GM21576 (cell line): ENCODE measurements at regions not wholly inside any gene's neighbourhood (a gene's known extent, or its start where the extent isn't known, plus 50 kb on each side); places are given as distances from the start of the nearest gene placed in this dataset.
"Not testable (repeated sequence)": the region's sequence is repeated elsewhere in the genome, so short reads cannot be mapped to it uniquely, and the experiment has no call there.

Source experiments
- ATAC-seq: cut with Tn5 transposase; IDR thresholded peaks from one replicate; pipeline ENCODE4 v1.9.1; 2021; ENCODE audit warnings: mild to moderate bottlenecking, moderate library complexity; ENCODE audit not compliant: unreplicated experiment

DNA sequence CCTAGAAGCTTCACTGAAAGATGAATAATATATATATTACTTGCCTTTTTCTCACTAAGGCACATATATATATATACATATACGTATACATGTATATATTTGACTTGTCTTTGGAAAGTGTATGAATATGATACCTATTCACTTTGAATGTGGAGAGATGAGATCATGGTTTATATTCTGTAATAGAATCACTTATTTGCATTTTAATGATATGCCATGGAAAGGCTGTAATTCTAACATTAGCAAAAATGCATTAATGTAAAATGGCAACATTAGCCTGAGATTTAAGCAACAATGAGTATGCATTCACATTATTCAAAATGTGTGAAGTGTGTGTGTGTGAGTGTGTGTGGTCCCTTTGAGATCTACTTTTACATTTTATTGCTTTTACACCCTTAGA, 54.5 kb upstream of the PRKD1 start:
- ATAC-seq, result no peak

DNA sequence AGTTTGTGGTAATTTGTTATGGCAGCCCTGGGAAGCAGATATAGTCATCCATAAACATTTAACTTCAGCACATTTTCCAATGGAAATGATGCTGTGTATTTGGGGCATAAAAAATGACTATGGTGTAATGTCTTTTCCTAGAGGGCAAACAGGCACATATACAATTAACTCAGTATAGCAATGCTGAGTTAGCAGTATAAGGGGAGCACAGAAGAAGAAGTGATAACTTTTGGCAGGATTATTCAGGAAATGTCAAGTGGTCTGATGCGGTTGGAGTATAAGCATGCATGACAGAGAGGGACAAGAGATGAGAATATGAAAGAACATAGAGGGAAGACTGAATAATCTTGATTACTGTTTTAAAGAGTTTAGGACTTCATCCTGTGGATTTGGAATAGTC, 55.3 kb upstream of the PRKD1 start:
- ATAC-seq, result no peak

DNA sequence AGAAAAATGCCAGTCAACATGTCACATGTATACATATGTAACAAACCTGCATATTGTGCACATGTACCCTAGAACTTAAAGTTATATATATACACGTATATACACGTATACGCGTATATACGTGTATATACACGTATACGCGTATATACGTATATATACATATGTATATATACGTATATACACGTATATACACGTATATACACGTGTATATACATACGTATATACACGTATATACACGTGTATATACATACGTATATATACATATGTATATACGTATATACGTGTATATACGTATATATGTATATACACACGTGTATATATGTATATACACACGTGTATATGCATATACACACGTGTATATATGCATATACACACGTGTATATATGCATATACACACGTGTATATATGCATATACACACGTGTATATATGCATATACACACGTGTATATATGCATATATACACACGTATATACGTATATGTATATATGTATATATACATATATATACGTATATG, 62.8 kb upstream of the PRKD1 start:
- ATAC-seq, result not testable (repeated sequence)

DNA sequence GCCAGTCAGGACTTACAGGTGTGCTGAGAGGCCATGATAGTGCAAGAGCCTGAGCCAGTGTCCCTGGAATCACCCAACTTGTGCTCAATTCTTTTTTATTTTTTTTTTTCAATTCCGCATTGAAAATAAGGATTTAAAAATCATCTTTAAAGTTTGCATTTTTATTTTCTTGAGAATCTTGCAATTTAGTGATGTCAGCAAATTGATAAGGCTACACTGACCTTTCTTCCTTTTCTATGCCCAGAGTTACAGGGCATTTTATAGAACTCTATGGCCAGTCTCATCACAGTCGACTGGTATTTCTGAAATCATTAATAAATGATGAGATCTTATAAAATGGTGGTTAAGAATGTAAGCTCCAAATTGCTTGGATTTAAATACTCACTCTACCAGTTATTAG, 63.3 kb upstream of the PRKD1 start:
- no peak for ATAC-seq

DNA sequence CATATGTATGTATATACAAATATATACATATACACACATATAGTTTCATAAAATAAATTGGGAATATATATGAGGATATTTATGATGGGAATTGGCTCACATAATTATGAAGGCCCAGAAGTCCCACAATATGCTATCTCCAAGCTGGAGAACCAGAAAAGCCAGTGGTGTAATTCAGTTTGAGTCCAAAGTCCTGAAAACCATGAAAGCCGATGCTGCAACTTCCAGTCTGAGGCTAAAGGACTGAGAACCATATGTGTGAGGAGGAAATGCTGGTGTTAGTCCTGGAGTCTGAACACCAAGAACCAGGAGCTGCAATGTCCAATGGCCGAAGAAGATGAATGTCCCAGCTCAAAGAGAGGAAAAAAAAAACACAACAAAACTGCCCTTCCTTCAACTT, 65.5 kb upstream of the PRKD1 start:
- ATAC-seq, result no peak

DNA sequence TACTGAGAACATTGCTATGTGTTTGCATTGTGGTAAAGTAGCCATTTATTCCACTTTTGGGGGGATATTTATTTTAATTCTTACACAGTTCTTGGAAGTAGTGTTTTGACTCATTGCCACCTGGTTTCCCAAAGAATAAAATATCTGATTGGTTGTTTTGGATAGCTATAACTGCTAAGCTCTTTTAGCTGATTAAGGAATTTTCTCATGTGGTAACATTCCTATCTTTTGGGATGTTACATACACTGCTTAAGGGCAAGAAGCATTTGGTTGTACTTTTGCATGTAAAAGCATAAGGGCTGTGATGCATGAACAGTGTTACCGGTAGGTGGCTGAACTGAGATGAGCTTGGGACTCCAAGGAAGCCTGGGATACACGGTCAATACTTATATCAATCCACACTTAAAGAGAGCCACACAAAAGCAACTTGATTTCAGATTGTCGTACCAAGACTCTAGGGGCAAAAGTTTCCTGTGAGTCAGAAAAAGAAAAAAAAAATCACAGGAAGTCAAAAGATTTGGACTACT, 71.4 kb upstream of the PRKD1 start:
- ATAC-seq, result no peak

DNA sequence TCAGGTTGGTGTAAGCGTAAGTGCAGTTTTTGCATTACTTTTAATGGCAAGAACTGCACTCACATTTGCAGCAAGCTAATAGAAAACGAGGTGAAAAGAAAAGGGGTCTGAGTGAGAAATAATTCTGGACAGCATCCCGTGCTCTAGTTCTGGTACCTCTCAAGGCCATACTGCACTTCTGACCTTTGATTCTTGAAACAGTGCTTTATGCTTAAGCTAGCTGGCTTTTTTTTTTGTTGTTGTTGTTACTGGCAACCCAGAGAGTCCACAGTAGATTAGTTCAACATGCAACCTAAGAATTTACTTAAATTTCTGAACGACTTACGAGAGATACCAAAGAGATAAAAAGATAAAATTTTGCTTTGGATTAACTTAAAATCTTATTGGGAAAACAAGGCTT, 75.2 kb upstream of the PRKD1 start:
- ATAC-seq, result no peak

DNA sequence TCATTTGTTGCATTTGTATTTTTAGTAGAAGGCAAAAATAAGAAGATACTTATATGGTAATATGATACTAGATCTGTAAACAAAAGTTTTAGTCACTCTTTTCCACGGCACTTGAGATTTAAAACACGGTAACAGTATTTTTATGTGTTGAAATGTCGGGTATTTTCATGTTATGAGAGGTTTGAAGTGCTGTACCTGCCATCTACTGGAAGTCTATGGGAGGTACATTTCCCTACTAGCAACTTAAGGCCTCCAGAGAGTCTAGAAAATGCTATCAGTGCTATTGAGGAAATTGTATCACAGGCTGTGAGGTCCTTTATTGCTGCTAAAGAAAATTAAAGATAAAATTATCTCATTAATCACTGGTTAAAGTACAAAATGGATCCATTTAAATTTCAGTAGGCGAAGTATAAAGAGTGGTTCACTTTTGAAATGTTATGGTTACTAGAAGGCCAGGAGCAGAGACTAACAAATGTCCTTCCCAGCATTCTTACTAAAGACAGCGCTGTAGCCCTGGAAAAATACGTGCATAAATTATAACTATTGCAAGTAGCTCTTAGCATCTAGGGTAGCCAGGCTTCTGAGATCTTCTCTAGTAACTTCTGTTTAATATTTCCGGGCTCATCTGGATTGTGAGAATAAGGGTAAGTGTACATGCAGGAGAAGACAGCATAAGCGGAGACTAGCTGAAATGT, 77.6 kb upstream of the PRKD1 start:
- no peak for ATAC-seq

DNA sequence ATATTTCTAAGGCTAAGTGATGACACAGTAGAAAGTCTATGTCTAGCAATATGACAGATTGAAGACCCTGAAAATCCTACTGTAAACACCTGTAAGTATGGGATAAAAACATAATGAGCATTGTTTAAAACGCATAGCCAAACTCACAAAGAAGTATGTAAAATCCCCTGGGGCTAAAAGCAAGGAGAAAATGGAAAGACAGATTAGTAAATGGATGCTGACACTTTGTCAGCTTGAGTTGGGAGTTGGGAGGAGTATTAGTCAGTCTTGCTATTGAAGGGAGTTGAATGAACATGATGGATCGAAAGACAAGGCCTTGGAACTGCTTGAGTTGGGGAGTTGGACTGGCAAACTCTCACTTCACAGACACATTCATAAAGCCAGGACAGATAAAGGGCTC, 79.0 kb upstream of the PRKD1 start:
- no peak for ATAC-seq

DNA sequence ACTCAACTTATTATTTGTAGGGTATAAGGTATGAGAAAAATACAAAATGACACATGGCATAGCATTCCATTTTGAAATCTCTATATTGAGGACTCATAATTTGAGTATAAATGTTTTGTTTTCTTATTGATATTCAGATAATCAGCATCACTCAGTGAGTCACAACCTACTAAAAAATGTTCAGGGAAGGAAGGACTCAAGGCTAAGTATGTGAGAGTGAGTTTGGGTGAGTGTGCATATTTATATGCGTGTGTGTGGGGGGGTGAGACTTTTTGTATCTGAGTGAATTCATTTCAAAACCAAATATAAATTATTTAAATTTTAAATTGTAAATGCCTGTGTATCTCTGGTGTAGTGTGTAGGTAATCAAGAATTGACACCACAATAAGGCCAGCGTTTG, 87.8 kb upstream of the PRKD1 start:
- no peak for ATAC-seq

DNA sequence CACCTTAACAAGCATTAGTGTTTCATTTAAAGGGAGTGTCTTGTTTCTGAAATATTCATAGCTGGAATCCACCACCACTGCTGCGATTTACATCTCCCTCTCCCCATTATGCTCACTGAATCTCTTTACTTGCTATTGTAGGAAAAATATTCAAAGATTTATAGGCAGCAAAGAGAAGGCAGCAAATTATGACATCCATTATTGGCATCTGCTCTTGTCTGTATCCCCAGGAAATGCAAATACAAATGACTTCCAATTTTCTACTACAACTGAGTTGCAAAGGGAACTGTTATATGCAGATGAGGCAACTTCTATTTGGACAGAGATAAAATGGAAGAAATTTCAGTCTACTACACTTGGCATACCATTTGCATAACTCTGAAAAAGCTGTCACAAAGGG, 88.4 kb upstream of the PRKD1 start:
- ATAC-seq, result no peak

DNA sequence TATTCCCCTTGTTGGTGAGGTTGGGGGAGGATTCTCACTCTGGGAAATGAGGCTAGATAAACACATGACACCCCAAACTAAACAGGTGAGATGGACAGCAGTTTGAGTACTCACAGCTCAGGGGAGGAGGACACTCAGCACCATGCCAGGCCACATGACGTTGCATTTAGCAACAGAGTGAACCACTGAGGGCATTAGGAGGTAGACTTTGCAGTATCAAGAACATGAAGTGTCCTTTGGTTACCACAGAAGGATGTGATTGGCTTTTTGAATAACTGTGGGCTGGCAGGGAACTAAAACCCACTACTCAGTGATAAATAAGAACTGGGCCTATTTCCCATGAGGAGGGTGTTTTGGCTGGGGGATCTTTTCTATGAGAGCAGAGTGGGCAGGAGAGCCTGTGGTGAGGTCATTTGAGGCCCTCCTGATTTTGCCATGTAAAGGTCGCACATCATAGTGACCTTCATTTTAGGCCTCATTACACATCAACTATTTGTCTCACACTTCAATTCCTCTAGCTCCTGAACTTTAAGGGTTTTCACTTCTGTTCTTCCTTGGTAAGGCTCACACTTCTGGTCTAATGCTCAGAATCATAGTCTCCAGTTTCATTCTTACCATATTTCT, 89.8 kb upstream of the PRKD1 start:
- no peak for ATAC-seq

DNA sequence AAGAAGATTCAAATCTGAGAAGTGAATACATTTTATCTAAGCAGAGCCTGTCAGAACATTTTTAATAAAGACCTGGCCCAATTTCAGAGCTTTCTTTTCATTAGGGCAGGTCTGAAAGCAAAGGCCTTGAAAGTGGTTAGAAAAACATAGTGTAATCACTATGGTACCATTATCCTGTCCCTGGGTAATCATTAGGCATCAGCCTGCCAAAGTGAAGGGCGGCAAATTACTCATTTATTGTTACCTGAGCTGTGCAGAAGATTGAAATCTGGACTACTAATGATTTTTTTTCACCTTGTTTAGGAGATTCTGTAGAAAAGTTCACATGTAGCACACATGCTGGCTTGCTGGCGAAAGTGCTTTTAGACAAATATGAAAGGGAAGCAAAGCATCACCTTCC, 92.6 kb upstream of the PRKD1 start:
- no peak for ATAC-seq

DNA sequence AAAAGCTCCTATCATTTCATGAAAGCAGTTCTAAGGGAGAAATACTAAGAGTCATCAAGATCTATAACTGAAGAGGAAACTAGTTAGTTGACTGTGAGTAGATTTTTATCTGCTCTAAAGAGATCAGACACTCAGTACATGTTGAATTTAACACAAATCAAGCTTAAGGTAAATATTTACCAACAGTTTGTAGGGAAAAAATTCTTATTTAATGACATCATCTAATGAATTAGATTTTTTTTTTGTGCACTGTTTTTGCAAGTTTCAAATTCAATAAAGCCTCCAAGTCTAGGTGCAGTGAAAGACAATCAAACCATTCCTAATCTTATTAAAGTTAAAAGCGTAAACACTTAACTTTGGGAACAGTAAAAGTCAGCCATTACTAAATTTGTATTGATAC, 93.0 kb upstream of the PRKD1 start:
- no peak for ATAC-seq

DNA sequence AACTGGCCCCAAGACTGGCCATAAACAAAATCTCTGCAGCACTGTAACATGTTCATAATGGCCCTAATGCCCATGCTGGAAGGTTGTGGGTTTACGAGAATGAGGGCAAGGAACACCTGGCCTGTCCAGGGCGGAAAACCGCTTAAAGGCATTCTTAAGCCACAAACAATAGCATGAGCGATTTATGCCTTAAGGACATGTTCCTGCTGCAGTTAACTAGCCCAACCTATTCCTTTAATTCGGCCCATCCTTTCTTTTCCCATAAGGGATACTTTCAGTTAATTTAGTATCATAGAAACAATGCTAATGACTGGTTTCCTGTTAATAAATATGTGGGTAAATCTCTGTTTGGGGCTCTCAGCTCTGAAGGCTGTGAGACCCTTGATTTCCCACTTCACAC, 95.7 kb upstream of the PRKD1 start:
- ATAC-seq, result not testable (repeated sequence)

DNA sequence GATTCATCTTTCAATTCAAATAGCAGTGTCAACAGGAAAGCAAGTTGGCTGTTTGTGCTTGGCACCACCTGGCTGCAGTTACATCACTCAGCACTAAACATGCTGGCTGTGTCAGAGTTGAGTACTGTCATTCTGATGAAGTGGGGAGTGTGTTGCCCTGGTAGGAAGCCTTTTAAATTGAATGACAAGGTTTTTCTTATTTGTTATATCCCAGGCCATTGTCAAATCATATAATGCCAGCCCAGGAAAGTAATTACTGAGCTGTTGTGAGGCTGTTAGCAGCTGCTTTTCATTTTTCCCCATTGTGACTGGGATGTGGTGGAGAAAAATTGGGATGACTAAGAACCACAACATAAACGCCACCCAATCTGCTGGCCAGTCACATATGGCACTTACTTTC, 106.5 kb upstream of the PRKD1 start:
- ATAC-seq, result no peak

DNA sequence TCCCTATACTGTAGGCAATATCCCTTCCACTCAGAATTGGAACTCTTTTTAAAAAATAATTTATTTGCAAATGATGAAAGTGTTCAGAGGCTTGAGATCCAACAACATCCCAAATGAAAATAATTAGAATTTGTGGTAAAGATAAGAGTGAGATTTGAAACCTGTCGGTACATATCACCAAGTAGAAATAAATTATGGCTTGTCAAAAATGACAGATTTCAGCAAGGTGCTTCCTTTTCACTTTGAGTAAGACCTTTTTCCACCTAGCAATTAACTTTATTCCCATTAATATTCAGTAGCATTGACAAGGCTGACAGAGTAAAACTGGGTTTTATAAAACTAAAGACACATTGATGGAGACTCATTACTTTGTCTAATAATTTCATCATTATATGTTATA, 107.7 kb upstream of the PRKD1 start:
- ATAC-seq, result no peak

DNA sequence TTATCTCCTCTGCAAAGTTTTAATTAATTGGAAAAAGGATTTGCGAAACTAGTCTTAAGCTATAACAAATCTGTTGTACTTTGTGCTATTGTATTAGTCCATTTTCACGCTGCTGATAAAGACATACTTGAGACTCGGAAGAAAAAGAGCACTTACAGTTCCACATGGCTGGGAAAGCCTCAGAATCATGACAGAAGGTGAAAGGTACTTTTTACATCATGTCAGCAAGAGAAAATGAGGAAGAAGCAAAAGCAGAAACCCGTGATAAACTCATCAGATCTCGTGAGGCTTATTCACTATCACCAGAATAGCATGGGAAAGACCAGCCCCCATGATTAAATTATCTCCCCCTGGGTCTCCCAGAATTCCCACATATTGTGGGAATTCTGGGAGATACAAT, 118.1 kb upstream of the PRKD1 start:
- no peak for ATAC-seq

DNA sequence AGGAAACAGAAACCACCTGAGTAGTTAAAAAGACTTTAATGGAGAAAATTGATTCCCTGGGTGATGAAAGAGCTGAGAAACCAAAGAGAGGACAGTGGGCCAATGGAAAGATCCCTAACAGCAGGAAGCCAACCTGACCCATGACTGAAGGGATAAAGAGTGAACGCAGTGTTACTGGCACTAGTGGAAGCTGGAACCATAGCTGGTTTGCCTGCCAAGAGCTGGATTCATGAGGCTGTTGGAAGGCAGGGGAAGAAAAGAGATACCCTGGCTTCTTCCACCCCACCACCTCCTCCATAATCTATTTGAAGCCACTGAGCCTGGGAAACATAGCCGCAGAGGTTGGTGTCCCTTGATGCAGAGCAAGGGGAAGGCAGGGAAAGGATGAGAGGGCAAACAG, 125.5 kb upstream of the PRKD1 start:
- ATAC-seq, result no peak

DNA sequence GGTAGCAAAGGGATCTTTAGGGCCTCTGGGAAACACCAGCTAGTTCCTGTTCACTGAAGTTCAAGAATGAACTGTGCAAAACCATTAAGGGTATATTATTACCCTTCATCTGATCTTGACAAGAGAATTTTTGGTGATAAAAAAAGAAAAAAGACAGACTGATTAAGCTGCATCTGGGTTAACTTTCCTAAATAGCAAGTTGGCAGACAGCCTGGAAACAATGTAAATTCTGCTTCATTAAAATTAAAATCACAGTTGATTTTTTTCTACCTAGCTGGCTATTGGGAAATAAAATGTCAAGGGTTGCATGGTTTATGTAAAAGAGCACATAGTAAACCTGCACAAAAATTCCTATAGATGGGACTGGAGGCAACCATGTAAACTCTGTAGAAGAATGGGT, 126.6 kb upstream of the PRKD1 start:
- no peak for ATAC-seq

DNA sequence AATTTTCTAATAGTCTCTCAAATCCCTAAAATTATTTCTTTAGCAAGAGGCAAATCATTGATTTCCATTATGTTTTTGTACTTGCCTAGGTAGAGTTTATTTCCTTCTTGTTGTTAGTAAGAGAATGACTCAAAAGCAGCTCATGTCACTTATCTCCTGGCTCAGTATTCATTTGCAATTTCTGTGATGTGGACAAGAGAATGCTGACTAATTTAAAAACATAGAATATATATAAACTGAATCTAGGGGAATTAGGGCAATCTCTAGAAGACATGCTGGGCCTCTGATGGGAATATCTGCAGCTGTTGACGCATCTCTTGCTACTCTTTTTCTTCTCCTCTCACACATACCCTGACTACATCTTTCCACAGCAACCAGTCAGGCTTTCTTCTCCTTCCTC, 130.8 kb upstream of the PRKD1 start:
- no peak for ATAC-seq

DNA sequence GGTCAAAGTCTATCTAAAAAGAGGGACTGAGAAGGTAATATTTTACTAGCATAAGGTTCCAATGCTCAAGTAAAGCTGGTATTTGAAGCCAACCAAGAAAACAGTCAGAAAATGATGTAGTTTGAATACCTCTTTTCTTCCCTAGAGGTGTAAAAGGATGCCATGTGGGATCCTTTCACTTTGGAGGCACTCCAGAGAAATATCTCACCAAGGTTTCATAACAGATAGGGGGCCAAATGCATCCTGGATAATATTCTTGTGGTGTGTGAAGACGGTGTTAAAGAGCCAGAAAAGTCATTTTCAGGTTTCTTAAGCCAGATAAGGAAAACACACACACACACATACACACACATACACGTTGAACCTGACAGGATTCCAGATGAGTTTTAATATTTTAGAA, 136.1 kb upstream of the PRKD1 start:
- no peak for ATAC-seq

DNA sequence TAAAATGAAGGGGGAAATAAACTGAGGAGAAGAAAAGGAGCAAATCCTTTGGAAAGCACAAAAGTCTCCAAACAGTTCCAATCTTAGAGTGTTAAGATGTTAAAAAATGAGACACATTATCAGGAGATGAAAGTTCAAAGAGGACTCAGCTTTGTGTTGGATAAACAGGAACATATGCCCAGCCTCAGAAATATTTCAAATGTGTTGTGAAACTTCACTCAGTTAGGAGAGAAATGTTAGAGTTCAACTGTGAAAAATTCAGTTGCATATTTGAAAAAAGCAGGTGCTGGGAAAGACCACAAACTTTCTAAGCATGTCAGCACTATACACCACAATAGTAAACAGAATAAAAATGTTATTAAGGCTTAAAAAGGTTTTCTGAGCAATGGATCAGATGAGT, 136.8 kb upstream of the PRKD1 start:
- no peak for ATAC-seq
